Left ventricle myocardium inferior (tissue), 1 donor: ENCODE measurements at regions not wholly inside any gene's neighbourhood (a gene's known extent, or its start where the extent isn't known, plus 50 kb on each side); places are given as distances from the start of the nearest gene placed in this dataset.

ENCODE experiments used
- DNase-seq: peaks from one replicate; pipeline ENCODE4 v3.0.0-alpha.2; 2020
- H3K27ac ChIP-seq: fragments of 200-600 bp; replicated peaks from 2 replicates; pipeline ENCODE4 v1.8.0; 2021
- H3K27me3 ChIP-seq: fragments of 200-600 bp; 2 replicates; pipeline ENCODE4 v1.8.0; 2021; ENCODE audit warnings: low read depth
- H3K36me3 ChIP-seq: fragments of 200-600 bp; 2 replicates; pipeline ENCODE4 v1.8.0; 2021
- H3K4me1 ChIP-seq: fragments of 200-600 bp; 2 replicates; pipeline ENCODE4 v1.8.0; 2021
- H3K4me3 ChIP-seq: fragments of 200-600 bp; 2 replicates; pipeline ENCODE4 v1.8.0; 2021; ENCODE audit warnings: mild to moderate bottlenecking, moderate library complexity
- H3K9me3 ChIP-seq: fragments of 200-600 bp; replicated peaks from 2 replicates; pipeline ENCODE4 v1.8.0; 2021
- intact Hi-C: fragments of 100-400 bp; cut with micrococcal nuclease; formaldehyde crosslinking; loops from one replicate; pipeline ENCODE4 v1.11.0; 2022
- TF ChIP-seq, protein P1 (sequence below): fragments of 200-600 bp; IDR thresholded peaks from 2 replicates; pipeline ENCODE4 v1.8.0; 2021; ENCODE audit warnings: antibody characterized with exemption, mild to moderate bottlenecking, borderline replicate concordance
- donor health status: DM: no; HTN: yes; CAD: no; lungs with severe emphysema.

DNA sequence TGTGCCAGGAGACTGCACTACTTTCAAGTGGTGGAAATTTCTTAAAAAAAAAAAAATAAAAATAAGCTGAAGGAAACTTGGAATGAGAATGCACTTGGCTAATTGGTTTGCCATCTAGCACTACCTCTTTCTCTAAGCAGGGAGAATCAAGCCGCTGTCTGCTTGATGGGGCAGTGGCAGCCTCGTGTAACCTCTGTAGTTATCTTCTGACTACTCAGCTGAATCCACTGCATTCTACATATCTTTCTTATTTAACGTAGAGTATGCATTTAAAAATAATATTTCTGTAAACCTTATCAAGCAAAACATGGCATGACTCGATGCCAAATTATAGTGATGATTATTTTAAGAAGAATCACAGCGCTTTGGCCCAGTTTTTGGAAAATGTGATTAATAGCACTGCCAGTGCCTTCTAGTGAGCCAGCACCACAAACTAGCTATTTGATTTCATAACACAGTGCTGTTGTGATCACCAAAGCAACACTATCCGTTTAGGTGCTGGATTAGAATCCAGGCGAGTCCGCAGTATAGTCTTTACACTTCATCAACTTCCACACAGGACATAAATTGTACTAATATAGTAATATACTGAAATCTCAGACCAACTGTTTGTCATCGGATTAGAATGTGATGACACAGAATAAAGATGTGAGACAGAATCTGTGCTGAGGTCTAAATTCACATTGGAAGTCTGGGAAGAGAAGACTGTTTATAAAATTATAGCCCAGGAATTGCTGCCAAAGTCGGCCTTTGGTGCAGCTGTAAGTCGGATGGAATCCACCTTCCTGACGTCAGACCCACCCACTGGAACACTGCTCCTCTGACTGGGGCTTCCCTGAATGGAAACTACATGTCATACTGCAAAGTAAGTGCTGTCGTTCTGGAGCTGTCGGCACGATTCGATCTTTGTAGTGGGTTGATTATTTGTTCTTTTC is 136.5 kb upstream of the ETAA1 start:
- intact Hi-C loops = no loop called here
- peak overlapping the region; percentile 73 for H3K27ac ChIP-seq
- no peaks in the 10 kb centered on the region for H3K9me3 ChIP-seq
- peaks cover 10% of the 10 kb centered on the region for H3K4me1 ChIP-seq
- no peaks in the 10 kb centered on the region for H3K36me3 ChIP-seq
- peaks cover 8% of the 10 kb centered on the region for H3K27me3 ChIP-seq
- DNase-seq = peak; percentile 65
- H3K4me3 ChIP-seq = no peak overlapping the region
- TF ChIP-seq, protein P1, sequence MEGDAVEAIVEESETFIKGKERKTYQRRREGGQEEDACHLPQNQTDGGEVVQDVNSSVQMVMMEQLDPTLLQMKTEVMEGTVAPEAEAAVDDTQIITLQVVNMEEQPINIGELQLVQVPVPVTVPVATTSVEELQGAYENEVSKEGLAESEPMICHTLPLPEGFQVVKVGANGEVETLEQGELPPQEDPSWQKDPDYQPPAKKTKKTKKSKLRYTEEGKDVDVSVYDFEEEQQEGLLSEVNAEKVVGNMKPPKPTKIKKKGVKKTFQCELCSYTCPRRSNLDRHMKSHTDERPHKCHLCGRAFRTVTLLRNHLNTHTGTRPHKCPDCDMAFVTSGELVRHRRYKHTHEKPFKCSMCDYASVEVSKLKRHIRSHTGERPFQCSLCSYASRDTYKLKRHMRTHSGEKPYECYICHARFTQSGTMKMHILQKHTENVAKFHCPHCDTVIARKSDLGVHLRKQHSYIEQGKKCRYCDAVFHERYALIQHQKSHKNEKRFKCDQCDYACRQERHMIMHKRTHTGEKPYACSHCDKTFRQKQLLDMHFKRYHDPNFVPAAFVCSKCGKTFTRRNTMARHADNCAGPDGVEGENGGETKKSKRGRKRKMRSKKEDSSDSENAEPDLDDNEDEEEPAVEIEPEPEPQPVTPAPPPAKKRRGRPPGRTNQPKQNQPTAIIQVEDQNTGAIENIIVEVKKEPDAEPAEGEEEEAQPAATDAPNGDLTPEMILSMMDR = no peak

DNA sequence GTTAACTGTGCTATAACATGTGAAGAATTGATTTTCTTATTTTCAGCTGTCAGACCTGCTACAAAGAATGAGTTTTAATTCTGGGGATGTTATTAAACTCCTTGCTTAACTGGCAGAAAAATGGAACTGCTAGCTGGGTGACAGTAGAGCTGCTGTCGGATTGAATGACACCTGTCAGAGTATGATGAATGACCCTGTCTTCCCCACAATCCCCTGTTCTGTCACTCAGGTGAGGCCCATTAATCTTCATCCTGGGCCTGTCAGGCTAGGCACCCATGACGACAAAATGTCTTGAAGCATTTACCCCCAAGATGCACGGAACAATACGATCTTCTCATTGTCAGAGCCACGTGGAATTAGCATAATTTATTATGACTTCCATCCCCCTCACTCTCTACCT is 129.9 kb upstream of the ETAA1 start:
- DNase-seq = no peak
- H3K27me3 ChIP-seq = peaks cover 8% of the 10 kb centered on the region
- TF ChIP-seq, protein P1 = no peak
- no peaks in the 10 kb centered on the region for H3K9me3 ChIP-seq
- H3K4me1 ChIP-seq = no peaks in the 10 kb centered on the region
- no peak overlapping the region for H3K27ac ChIP-seq
- no peaks in the 10 kb centered on the region for H3K36me3 ChIP-seq
- no peak overlapping the region for H3K4me3 ChIP-seq
- intact Hi-C loops = no loop called here

DNA sequence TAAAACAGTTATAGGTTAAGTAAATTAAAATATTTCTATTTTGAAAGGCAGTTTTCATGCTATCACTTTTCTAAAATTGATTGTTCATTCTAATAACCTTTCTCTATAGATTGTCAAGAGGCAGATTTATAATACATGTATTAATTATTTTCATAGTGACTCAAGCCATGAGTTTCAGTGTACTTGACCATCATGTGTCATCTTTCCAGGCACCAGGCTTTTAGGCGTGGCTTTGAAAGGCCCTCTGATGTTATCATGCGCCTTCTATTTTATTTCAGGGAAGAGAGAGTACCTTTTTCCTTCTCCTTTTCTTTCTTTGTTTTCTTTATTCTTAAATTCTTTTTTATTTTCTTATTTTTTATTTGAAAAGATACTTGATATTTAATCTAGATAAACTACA is 128.3 kb upstream of the ETAA1 start:
- Histone ChIP-seq H3K27ac (no peak overlapping the region), H3K36me3 (no peaks in the 10 kb centered on the region), H3K4me1 (no peaks in the 10 kb centered on the region), H3K9me3 (no peaks in the 10 kb centered on the region), H3K27me3 (peaks cover 8% of the 10 kb centered on the region), H3K4me3 (no peak overlapping the region)
- TF ChIP-seq, protein P1 = no peak
- intact Hi-C loops = no loop called here
- DNase-seq = no peak

DNA sequence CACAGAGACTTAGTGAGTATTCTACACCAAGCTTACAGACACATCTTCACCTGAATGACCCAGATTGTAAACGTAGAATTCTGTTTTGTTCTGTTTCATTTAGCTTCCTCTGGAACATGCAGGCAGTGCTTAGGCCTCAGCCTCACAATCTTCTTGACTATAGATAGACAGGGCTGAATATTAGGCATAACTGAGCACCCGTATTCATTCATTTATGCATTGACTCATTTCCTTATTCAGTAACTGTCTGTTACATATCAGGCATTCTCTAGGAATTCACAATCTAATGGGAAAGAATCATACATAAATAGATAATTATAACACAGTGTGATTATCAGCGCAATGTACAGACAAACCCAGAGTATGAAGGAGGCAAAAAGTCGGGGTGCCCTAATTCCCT is 124.9 kb upstream of the ETAA1 start:
- Histone ChIP-seq H3K27me3 (no peaks in the 10 kb centered on the region), H3K27ac (no peak overlapping the region), H3K4me1 (no peaks in the 10 kb centered on the region), H3K9me3 (no peaks in the 10 kb centered on the region), H3K4me3 (no peak overlapping the region), H3K36me3 (no peaks in the 10 kb centered on the region)
- TF ChIP-seq, protein P1 = no peak
- intact Hi-C loops = no loop called here
- no peak for DNase-seq

DNA sequence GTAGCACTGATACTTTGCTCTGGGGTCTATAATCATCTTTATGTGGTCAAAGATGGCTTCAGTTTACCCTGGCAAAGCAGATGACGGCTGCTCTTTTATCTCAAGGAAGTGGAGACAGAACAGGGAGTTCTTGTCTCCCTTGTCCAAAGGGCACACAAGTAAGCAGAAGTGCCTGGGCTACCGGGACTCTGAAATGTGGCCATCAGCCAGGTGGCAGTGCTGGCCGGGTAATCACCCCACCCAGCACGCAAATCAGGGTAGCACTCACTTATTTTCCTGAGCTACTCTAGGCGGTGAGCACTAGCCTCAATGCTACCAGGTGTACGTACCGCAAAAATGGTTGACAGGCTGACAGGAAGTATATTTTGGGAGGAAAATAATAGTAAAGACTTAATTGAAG is 119.7 kb upstream of the ETAA1 start:
- Histone ChIP-seq H3K27me3 (no peaks in the 10 kb centered on the region), H3K27ac (no peak overlapping the region), H3K4me1 (no peaks in the 10 kb centered on the region), H3K36me3 (no peaks in the 10 kb centered on the region), H3K4me3 (no peak overlapping the region), H3K9me3 (no peaks in the 10 kb centered on the region)
- no peak for DNase-seq
- intact Hi-C loops = no loop called here
- TF ChIP-seq, protein P1 = no peak
